HG03159 (cell line): ENCODE measurements at regions not wholly inside any gene's neighbourhood (a gene's known extent, or its start where the extent isn't known, plus 50 kb on each side); places are given as distances from the start of the nearest gene placed in this dataset.
A peak's percentile ranks its signal among the peaks of the same experiment; 100 is the strongest.
"Not testable (repeated sequence)": the region's sequence is repeated elsewhere in the genome, so short reads cannot be mapped to it uniquely, and the experiment has no call there.

Source experiments
- ATAC-seq: cut with Tn5 transposase; IDR thresholded peaks from one replicate; pipeline ENCODE4 v1.9.1; 2021; ENCODE audit warnings: mild to moderate bottlenecking, moderate library complexity; ENCODE audit not compliant: unreplicated experiment

DNA sequence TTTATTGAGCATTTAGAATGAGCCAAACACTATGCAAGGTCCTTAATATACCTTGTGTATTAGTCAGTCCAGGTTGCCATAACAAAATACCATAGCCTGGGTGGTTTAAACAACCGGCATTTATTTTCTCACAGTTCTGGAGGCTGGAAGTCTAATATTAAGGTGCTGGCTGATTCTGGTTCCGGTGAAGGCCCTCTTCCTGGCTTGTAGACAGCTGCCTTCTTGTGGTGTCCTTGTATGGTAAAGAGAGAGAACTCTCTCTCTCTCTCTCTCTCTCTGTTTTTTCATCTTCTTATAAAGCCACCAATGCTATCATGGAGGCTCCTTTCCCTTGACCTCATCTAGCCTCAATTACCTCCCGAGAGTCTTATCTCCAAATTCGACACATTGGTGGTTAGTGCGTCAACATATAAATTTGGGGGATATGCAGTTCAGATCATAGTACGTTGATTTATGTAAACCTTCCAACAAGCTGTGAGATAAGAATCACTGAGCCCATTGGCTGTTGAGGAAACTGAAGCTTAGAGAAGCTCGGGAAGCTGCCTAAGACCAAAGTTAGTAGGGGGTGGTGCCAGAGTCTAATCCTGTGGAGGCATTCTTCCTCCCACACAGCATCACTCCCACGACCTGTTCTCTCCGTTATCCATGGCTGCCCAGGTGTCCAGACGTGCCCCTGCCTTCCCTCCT lies 298.0 kb upstream of the PROK2 start:
- peak; percentile 14 for ATAC-seq

DNA sequence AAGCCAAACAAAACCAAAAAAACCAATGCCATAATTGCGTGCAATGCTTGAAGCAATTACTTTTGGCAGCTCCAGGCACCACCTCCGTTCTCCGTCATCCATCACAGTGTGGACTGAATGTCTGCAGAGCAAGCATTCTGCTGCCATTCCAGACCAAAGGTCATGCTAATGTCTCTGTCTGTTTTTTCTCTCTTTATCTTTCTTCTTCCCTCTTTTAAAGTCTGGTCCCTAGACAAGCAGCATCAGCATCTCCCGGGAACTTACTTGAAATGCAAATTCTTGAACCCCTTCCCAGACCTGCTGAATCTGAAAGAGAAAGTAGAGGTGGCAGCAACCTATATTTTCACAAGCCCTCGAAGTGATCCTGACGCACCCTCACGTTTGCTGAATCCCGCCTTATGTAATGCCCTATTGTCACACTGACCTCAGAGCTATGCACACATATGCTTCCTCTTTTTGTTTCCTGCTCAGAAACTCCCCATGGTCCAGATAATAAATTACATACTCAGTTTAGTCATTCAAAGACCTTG lies 297.3 kb upstream of the PROK2 start:
- ATAC-seq, result peak; percentile 69

DNA sequence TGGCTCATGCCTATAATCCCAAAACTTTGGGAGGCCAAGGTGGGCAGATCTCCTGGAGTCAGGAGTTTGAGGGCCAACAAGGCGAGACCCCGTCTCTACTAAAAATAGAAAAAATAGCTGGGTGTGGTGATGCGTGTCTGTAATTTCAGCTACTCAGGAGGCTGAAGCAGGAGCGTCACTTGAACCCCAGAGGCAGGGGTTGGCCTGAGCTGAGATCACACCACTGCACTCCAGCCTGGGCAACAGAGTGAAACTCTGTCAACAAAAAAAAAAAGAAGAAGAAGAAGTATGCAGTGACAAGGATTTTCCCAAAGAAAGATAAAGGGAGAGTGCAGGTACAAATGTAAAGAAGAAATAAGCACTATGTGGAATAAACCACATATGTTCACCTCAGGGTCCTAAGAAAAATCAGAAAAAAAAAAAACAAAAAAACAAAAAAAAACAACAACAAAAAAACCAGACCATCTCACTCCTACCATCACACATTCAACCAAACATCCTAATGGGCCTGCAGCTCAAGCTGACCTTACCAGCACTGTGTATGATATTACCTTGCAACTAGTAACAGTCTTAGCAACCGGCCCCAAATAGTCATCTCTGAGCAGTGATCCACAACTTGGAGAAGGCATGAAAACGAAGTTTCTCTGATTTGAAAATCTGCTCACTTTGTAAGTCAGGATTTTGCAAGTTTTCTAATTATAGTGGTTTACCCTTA lies 296.7 kb upstream of the PROK2 start:
- no peak for ATAC-seq

DNA sequence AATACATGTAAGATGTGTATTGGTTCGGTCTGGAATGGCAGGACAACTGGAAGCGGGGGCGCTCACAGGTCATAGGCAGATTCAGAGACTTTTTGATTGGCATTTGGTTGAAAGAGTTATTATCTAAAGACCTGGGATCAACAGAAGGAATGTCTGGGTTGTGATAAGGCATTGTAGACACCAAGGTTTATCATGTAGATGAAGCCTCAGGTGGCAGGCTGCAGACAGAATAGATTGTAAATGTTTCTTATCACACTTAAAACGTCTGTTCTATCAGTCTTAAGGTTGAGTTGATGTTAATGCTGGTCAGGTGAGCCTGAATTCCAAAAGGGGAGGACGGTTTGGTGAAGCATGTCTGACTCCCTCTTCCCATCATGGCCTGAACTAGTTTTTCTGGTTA lies 295.9 kb upstream of the PROK2 start:
- ATAC-seq, result no peak

DNA sequence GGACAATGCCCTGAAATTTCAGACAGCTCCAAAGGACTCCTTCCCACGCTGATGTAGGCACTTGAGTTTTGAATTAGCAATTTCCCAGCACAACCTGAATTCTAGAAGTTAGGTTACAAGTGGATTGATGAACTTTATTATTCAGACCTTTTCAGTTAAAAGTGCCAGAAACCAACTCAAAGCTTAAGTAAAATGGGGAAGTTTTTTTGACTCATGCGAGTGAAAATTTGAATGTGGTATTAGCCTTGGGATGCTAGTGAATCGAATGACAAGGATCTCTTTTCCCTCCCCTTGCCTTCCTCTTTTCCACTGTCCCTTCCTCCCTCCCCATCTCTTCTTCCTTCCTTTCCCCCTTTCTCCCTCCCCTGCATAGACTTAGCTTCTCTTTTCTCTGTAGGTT lies 295.1 kb upstream of the PROK2 start:
- no peak for ATAC-seq

DNA sequence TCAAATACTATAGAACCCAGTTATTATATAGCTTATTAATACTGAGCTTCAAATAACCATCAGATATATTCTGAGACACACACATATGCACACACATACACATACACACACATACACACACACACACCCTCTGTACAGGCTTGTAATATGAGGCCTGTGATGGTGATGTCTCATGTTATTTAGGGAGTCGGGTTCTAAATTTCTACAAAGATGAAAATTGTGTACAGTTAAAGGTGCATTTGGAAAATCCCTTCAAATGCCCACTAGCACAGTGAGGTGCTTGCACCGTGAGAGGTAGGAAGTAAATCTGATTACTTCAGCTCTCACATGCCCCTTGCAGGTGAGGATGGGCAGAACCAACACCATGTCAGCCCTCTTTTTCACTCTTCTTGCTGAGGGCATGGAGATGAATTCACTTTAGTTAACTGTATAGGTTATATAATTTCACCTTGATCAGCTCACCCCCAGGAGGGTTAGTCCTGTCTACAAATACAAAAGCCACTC lies 294.5 kb upstream of the PROK2 start:
- ATAC-seq, result no peak

DNA sequence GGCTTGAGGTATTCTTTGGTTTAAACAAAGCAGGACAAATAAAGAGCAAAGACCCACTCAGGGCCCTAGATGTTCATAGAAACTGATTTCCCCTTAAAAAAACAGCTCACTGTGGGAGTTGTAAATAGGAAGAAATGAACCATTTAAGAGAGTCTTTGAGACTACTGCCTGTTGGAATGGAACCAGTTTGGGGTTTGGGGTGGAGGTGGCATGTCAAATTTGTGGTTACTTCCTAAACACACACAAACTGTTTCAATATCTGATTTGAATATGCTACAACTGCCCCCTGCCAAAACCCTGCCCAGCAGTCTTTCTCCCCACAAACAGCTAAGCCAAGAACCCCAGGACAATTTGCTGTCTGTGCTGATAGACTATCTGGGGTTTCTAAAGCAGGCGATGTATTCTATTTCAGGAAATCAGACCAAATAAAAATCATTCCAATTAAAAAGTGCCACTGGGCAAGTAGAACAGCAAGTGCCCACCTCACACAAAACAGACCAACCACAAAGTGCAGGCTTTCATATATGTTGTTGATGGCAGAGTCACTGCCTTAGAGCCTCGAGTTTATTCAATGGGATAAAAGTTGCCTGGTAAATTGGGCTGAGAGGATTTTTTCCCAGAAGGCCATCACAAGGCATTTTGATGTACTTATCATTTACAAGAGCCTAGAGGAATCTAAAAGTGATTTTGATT lies 293.9 kb upstream of the PROK2 start:
- ATAC-seq, result no peak

DNA sequence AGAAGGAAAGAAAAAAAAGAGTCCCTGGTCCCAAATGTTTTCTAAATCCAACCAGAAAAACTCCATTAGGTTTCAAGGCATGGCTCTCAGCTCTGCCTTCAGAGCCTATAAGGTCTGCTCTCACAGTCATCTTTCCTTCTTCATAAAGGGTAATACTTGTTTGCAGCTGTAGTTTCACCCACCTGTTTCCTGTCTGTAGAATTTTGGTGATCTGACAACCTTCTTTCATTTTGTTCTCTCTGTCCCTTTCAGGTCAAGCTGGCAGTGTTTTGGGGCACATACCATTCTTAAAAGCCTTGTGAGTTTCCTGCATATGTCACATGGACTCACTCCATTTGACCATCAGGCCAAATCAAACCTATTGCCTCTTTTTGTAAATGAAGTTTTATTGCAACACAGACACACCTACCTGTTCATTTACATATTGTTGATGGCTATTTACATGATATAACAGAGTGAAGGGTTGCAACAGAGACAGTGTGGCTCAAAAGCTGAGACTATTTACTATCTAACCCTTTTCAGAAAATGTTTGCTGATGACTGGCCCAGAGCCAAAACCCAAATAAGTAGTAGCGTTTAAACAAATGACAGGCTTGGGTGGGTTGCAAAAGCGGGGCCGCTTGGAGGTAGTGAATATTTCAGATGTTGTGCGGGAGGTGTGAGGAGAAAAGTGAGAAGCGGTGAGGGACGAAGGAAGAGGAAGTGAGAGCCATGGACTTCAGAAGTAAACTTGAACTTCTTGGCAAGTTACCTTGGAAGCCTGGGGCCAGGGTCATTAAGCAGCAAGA lies 292.7 kb upstream of the PROK2 start:
- peak; percentile 40 for ATAC-seq

DNA sequence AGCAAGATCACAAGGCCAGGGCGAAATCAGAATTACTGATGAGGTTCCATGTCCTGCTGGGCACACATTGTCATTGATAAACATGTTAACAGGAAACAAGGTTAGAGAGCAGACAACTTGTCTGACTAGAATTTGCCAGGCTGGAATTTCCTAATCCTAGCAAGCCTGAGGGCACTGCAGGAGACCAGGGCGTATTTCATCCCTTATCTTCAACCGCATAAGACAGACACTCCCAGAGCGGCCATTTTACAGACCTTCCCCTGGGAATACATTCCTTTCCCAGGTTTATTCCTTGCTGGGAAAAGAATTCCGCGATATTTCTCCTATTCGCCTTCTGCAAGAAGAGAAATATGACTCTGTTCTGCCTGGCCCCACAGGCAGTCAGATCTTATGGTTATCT lies 290.9 kb upstream of the PROK2 start:
- ATAC-seq, result not testable (repeated sequence)

DNA sequence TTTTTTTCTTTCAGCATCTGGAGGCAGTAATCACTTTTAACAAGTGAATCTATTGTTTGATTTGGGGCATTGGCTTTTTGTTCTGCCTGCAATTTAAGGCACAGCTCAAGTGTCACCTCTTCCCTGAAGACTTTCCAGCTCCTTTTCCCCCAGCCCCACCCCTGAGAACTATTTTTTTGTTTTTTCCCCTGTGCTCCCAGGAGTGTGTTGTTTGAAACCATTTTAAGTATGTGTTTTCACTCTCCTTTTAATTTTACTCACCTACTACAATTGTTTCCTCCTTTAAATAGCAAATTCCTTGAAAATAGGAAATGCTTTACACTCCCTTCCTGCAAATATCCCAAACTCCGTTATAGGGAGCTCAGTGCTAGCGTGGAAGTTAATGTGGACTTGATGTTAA lies 286.7 kb upstream of the PROK2 start:
- no peak for ATAC-seq

DNA sequence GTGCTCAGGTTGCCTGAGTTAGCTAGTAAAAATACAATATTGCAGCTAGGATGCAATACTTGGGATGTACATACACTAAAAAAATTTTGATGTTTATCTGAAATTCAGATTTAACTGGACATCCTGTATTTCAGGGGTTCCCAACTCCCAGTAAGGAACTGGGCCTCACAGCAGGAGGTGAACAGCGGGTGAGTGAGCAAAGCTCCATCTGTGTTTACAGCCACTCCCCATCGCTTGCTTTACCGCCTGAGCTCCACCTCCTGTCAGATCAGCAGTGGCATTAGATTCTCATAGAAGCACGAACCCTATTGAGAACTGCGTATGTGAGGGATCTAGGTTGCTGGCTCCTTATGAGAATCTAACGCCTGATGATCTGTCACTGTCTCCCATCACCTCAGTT lies 285.1 kb upstream of the PROK2 start:
- ATAC-seq, result no peak

DNA sequence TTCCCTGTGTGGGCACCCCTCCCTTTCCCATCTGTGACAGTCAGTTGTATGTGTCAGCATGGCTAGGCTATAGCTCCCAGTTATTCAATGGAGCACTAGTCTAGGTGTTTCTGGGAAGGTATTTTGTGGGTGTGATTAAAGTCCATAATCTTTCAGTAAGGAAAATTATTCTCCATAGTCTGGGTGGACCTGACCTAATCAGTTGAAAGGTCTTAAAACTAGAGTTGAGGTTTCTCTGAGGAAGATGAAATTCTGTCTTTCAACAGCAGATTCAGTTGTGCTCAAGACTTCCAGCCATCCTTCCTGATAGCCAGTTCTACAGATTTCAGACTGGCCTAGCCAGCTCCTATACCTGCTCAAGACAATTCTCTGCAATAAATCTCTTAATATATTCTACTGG lies 284.6 kb upstream of the PROK2 start:
- ATAC-seq, result no peak

DNA sequence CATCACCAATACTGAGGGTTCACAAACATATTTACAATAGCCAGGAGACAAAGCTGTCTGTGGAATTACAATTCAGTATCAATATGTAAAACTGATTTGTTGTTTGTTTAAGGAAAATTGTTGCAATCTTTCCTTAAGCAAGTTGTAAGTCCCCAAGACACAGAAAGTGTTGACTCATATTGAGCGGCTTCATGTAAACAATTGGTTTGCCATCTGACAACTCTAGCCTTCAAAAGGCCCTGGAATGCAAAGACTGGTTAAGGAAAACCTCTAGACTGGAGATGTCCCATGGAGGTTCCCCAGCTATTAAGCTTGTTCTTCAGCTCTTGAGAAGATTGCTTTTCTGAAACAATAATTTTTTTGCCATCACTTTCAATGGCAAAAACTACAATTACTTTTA lies 283.7 kb upstream of the PROK2 start:
- ATAC-seq, result no peak

DNA sequence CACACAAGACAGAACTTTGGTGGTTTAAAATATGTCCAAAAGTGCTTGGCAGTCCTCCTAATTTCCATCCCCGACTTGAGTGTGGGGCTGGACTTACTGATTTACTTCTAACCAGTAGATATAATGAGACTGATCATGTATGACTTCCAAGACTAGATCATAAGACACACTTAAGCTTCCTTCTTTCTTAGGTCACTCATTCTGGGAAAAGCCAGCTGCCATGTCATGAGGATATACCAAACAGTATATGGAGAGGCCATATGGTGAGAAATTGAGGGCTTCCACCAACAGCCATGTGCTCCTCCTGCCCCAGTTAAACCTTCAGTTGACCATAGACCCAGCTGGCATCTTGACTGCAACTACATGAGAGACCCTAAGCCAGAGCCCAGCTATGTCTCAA lies 282.8 kb upstream of the PROK2 start:
- no peak for ATAC-seq

DNA sequence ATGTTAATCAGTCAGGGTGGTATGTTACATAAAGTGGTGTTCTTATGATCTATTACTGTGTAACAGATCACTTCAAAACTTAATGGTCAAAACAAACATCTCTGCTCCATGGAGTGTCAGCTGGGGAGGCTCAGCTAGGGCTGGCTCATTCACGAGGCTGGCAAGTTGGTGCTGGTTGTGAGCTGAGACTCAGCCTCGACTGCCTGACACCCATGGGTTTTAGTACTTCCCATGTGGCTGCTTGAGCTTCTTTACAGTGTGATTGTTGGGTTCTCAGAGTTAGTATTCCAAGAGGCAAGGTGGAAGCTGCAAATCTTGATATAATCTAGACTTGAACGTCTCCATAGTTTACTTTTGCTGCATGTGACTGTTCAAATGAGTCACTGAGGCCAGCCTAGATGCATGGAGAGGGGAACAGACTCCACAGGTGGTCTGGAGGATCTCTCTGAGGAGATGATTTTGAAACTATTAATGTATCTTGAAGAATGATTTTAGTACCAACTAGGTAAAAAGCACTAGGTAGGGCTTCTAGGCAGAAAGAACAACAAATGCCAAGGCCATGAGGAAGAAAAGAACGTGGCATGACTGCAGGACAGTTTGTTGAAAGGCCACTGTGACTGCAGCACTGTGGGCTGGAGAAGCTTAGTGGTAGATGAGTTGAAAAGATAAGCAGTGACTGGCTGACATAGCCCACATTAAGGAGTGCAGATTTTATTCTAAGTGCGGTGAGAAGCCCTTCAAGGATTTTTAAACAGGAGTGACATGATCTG lies 281.1 kb upstream of the PROK2 start:
- no peak for ATAC-seq

DNA sequence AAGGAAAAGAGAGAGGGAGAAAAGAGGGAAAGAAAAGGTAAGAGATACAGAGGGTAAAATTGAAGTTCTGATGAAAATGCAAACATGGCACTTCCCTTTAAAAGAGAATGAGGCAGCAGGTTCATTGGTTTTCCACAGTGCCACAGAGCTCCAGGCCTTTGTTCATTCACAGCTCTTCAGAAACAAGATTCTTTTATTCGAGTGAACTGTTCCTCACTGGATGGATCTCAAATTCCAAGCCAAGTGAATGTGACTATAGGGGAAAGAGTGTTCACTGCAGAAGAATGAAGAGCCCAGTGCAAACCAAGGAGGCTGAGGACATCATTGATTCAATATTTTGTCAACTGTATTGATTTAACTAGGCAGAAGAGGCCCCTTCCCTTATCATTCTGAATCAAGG lies 280.3 kb upstream of the PROK2 start:
- ATAC-seq, result no peak

DNA sequence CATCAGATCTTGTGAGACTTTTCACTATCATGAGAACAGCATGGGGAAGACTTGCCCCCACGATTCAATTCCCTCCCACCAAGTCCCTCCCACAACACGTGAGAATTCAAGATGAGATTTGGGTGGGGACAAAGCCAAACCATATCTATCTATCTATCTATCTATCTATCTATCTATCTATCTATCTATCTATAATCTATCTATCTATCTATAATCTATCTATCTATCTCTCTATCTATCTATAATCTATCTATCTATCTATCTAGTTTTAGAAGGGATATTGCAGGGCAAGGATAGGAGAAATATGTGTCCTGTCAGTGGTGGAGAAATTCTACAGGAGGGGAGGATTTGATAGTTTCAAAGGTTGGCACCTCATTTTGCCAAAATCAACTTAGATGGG lies 279.8 kb upstream of the PROK2 start:
- ATAC-seq, result not testable (repeated sequence)

DNA sequence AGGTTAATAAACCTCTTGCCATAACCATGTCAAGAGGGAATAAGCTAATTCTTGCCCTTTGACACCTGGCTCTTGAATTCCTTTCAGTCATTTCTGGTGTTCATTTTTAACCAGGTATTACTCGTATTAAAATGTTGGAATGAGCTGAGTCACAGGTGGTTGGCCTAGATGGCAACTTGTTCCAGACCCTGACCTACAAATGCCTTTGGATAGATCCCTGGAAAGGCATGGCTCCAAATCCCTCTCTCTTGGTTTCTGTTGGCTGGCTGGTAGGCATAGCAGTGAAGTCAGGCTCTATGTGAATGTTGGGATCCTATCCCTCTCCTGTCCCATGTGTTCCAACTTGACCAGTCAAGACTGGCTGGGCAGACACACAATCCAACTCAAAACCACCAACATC lies 277.1 kb upstream of the PROK2 start:
- ATAC-seq, result no peak

DNA sequence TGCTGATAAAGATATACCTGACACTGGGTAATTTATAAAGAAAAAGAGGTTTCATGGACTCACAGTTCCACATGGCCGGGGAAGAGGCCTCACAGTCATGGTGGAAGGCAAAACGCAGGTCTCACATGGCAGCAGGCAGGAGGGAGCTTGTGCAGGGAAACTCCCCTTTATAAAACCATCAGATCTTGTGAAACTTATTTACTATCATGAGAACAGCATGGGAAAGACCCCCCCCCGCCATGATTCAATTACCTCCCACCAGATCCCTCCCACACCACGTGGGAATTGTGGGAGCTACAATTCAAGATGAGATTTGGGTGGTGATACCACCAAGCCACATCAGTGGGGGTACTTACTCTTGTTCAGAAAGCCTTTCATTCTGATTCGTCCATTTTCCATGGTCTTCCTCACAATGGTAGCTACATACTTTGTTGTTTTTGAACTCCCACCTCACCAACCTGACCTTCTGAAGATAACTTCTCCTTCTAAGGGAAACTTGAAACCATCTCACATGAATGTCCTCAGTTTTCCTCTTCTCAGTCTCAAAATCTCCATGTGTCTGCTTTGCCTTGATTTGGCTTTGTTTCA lies 275.6 kb upstream of the PROK2 start:
- no peak for ATAC-seq
